ENCODE measurements at regions not wholly inside any gene's neighbourhood (a gene's known extent, or its start where the extent isn't known, plus 50 kb on each side); places are given as distances from the start of the nearest gene placed in this dataset.
"Not testable (repeated sequence)": the region's sequence is repeated elsewhere in the genome, so short reads cannot be mapped to it uniquely, and the experiment has no call there.

GRCh38 chr2:161041356-161041755 lies 118.9 kb upstream of the TANK start:
- no peak for DNase-seq

- no peak for DNase-seq
Observed at GRCh38 chr2:161042990-161043625, 117.1 kb upstream of the TANK start.

GRCh38 chr2:161044095-161044865 lies 115.9 kb upstream of the TANK start:
- DNase-seq: no peak

- no peak for DNase-seq
Observed at GRCh38 chr2:161044921-161045320, 115.3 kb upstream of the TANK start.

- DNase-seq: no peak
Observed at GRCh38 chr2:161045726-161046125, 114.5 kb upstream of the TANK start.

- DNase-seq: no peak
Observed at GRCh38 chr2:161046876-161047275, 113.4 kb upstream of the TANK start.

GRCh38 chr2:161048317-161048716 lies 111.9 kb upstream of the TANK start:
- no peak for DNase-seq

- DNase-seq: no peak
Observed at GRCh38 chr2:161049559-161049958, 110.7 kb upstream of the TANK start.

GRCh38 chr2:161052214-161052613 lies 108.0 kb upstream of the TANK start:
- DNase-seq: no peak

- no peak for DNase-seq
Observed at GRCh38 chr2:161055289-161055688, 104.9 kb upstream of the TANK start.

GRCh38 chr2:161059388-161059787 lies 100.8 kb upstream of the TANK start:
- DNase-seq: no peak

GRCh38 chr2:161061786-161062185 lies 98.4 kb upstream of the TANK start:
- no peak for DNase-seq

- peak; percentile 58 for DNase-seq
Observed at GRCh38 chr2:161063157-161063945, 96.9 kb upstream of the TANK start.

- no peak for DNase-seq
Observed at GRCh38 chr2:161063946-161064306, 96.3 kb upstream of the TANK start.

- DNase-seq: no peak
Observed at GRCh38 chr2:161067846-161068350, 92.3 kb upstream of the TANK start.

- DNase-seq: no peak
Observed at GRCh38 chr2:161068670-161069069, 91.6 kb upstream of the TANK start.

- no peak for DNase-seq
Observed at GRCh38 chr2:161070693-161071479, 89.3 kb upstream of the TANK start.

GRCh38 chr2:161072436-161072835 lies 87.8 kb upstream of the TANK start:
- not testable (repeated sequence) for DNase-seq

GRCh38 chr2:161075701-161076100 lies 84.5 kb upstream of the TANK start:
- no peak for DNase-seq

- DNase-seq: no peak
Observed at GRCh38 chr2:161076936-161077335, 83.3 kb upstream of the TANK start.

- DNase-seq: no peak
Observed at GRCh38 chr2:161077367-161078210, 82.6 kb upstream of the TANK start.

GRCh38 chr2:161078211-161078539 lies 82.1 kb upstream of the TANK start:
- no peak for DNase-seq

All from NCI-H69 (cell line).